NCI-H82 treated with DMSO at 0.1 percent for 48 hours (cell line): ENCODE measurements at regions not wholly inside any gene's neighbourhood (a gene's known extent, or its start where the extent isn't known, plus 50 kb on each side); places are given as distances from the start of the nearest gene placed in this dataset.
A peak's percentile ranks its signal among the peaks of the same experiment; 100 is the strongest.
"Not testable (repeated sequence)": the region's sequence is repeated elsewhere in the genome, so short reads cannot be mapped to it uniquely, and the experiment has no call there.

ENCODE experiments used
- DNase-seq: peaks from one replicate; lab custom pipeline; 2025; ENCODE audit not compliant: unreplicated experiment; lab: John Stamatoyannopoulos, UW

DNA sequence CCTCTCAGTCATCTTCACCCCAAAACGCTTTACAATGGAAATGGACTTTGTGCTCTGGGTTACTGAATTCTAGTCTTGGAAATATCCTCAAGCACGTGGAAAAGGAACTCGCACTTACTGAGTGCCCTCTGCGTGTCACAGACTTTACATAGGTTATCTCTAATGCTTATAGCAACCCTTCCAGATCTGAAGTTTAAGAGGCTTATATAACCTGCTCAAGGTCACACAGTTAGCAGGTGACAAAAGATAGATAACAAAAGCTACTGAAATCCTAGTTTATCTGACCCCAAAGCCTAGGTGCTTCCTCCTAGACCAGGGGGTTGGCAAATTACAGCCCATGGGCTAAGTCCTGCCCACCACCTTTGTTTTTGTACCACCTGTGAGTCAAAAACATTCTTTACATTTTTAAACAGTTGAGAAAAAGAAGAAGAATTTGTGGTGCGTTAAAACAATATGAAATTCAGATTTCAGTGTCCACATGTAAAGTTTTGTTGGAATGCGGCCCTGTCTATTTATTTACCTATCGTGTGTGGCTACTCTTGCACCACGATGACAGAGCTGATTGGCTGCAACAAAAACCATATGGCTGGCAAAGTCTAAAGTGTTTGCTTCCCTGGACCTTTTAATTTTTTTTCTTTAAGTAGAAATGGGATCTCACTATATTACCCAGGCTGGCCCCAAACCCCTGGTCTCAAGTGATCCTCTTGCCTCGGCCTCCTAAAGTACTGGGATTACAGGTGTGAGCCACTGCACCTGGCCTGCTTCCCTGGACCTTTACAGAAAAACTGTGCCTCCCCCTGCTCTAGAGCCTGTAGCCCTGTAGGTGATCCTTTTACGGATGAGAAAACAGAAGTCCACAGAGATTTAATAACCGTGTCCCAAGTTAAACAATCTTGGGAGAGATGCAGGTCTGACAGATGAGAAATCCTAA is 110.2 kb upstream of the RREB1 start:
- DNase-seq = no peak

DNA sequence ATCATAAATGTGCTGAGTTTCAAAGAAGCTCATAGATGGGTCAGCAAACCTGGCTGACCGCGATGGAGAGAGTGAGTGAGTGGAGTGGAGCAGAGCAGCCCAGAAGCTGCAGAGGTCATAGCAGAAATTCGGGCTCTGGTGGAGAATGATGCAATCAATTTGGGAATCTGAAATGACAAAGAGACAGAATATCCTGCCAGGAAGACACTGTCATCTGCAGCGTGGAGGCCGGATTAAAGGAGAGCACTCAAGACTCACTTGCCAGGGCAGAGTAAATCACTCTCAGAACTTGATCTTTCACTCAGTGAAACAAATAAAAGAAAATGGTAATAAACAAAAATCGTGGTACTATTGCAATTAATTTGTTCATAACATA is 109.6 kb upstream of the RREB1 start:
- no peak for DNase-seq

DNA sequence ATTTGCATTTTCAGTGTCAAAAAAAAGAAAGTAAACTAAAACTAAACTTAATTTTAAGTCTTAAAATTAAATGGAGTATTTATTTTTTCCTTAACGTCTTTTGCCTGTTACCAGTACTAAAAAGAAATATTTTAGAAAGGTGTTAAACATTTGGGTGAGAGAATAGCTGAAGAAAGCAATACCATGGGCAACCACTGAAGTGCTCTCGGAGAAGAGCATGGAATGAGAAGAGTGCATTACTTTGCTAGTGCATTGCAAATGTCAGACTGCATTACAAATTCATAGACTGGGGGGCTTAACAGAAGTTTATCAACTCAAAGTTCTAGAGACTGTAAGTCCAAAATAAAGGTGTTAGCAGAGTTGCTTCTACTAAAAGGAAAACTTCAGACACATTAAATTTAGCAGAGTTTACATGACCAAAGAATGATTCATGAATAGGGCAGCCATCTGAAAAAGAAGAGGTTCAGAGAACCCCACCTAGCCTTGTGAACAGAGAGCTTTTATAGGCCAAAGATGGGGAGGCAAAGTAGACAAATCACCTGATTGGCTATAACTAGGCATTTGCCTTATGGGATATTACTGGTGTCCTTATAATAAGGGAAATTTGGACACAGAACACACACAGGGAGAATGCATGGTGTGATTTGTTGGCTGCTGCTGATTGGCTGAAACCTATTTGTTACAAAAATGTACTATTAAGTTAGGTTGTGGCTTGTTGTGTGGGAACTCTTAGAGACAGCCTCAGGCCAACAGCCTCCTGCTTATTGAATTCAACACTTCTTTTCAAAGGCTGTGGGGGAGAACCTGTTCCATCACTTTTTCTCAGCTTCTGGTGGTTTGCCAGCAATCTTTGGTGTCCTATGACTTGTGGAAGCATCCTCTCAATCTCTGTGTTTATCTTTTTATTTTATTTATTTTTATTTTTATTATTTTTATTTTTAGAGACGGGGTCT is 106.7 kb upstream of the RREB1 start:
- DNase-seq = no peak

DNA sequence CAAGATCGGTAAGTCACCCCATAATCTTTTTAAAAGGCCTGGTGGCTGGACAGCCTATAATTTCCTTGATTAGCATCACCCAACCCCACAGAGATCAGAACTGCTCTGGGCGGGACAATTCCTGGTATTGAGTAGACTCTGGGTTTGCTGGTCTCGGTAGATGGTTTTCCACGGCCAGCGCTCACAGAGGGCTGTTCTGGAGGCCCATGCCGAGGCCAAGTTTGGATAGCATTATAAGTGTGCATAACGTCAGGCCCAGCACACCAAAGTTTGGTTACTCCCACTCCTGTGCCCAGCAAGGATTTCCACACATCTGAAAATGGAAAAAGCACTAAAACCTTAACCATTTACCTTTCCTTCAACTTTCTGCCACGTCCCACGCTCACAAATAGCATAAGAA is 104.7 kb upstream of the RREB1 start:
- DNase-seq = no peak

- peak; percentile 20 for DNase-seq
These were observed 103.0 kb upstream of the RREB1 start for GRCh38 chr6:7004581-7005297.

DNA sequence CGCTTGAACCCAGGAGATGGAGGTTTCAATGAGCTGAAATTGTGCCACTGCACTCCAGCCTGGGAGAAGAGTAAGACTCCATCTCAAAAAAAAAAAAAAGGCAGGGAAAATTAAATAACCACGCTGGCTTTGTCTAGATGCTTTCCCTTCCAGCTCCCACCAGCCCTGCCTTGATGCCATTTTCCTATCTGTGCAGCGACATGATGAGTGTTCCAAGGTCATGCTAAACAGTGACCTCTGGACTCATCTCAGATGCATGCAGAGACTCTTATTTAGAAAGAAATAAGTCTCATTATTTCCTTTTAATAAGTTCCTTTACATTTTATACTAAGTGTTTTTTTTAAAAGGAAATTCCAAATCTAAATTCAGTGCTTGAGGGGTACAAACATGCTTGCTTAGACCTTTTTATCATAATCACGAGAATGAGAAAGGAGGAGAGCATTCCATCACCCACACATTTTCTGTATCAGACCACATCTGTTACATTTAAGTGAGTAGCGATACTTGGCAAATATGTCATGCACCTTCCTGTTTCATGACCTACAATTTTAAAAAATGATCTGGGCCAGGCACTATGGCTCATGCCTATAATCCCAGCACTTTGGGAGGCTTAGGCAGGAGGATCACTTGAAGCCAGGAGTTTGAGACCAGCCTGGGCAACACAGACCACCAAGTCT is 101.1 kb upstream of the RREB1 start:
- DNase-seq = no peak

- no peak for DNase-seq
These were observed 99.2 kb upstream of the RREB1 start for GRCh38 chr6:7008451-7008988.

DNA sequence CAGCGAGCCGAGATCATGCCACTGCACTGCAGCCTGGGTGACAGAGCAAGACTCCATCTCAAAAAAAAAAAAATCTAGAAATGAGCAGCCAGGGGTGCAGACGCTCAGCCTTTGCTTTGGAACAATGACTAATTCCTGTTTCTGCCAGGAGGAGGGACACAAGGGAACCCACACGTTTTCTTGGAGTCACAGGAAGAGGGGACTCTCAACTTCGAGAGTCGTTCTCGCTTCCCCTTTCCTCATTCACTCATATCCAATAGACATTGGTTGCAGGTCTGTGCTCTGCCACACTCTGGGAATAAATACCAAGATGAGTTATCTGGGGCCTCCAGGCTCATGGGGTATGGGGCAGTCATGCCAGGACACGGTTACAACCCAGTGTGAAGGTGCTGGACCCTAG is 91.5 kb upstream of the RREB1 start:
- DNase-seq = no peak

GRCh38 chr6:7021301-7021700 is 86.5 kb upstream of the RREB1 start:
- no peak for DNase-seq

- DNase-seq = no peak
These were observed 81.9 kb upstream of the RREB1 start for GRCh38 chr6:7025861-7026260.

- not testable (repeated sequence) for DNase-seq
These were observed 78.8 kb upstream of the RREB1 start for GRCh38 chr6:7028963-7029362.

GRCh38 chr6:7030968-7031367 is 76.8 kb upstream of the RREB1 start:
- not testable (repeated sequence) for DNase-seq

DNA sequence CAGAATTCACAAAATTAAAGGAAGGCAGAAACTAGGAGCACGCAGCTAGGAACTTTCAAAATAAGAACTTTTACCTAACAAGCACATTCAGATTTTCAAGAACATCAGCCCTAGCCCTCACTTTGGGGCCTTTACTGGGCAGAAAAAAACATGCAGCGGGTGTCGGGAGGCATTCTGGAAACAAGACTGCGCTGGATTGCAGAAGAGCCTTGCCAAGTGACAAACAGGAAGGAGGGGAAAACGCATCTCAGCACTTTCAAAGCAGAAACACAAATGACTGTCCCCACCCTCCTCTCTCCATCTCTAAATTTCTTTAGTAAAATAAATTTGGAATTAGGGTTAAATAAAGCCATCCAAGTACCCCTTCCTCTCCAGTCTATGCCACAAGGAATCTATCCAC is 74.6 kb upstream of the RREB1 start:
- no peak for DNase-seq

DNA sequence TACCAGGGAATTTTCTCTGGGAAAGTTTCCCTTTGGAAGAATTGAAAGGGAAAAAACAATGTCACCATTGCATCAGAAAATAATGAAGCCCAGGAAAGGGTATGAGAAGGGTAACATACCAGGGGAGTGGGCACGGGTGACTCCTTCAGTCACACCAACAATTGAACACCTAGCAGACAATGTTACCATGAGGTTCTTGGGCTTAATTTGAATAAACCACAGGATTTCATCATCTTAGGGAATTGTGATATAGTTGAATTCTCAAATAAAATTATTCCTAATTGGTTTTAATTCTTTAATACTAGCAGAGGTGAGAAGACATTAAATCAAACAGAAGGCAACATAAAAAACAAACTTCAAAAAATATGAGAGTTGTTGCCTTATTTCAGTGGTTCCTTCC is 73.7 kb upstream of the RREB1 start:
- DNase-seq = no peak

DNA sequence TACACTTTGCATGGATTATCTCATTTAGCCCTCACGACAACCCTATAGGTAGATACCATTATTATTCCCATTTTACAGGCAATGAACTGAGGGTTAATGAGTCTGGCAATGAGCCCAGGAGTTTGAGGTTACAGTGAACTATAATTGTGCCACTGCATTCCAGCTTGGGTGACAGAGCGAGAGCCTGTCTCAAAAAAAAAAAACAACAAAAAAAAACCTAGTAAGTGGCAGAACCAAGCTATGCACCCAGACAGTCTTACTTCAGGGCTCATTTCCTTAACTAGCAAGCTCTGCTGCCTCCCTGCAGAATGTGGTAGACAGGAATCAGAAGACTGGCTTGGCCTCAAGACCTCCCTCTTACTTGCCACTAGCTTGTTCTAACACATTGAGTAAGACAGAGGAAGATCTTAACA is 71.9 kb upstream of the RREB1 start:
- no peak for DNase-seq

- DNase-seq = no peak
These were observed 66.2 kb upstream of the RREB1 start for GRCh38 chr6:7041511-7042026.

- DNase-seq = no peak
These were observed 65.6 kb upstream of the RREB1 start for GRCh38 chr6:7042056-7042653.

DNA sequence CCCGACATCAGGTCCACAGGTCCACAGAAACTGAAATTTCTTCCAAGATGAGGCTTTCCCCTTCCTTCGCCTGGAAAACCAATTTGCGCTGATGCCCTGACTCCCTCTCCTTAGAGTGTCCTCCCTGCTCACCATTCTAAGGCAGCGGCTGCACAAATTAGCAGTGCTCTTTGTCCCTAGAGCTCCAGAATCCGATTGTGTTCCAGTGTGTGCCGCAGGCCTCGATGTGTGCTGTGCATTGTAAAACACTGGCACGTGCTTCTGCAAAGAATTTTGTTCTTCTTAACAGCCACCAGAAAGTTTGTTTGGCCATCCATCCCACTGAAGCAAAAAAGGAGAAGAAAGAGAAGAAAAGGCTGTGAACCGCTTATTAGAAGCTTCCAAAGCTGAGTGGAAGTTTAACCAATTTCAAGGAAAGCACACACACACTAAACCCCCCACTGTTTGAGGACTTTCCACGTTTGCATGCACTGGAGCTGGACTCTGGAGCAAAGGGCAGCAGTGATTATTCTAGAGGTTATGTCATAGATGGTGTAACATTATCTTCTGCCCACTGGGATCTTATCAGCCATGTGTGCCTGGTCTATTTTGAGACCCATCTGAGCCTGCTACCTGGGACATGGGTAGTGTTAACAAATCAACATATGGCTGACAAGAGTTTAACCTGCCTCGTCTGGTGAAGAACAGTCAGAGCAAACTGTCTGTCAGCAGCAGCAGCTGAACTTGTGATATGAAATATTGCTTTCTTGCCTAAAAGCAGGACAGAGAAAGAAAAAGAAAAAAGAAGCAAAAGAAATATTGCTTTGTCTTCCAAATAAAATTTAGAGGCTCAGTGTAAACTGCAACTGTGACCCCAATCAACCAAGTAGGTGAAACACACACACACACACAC is 64.9 kb upstream of the RREB1 start:
- no peak for DNase-seq

DNA sequence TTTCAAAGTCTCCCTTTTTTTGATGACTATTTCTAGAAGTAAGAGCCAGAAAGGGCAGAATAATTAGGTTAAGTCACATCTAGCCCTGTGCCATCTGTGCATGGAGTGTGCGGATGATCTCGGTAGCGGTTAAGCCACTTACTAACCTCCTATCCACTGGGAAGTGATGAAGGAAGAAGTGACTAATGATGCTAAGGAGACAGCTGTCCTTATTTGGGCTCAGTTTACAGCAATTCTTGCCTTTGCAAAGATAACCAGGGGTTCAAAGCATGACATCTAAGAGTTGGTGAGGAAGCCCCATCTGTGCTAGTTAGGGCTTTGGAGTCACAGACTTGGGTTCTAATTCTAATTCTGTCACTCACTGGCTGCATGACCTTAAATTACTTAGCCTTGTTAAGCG is 62.4 kb upstream of the RREB1 start:
- peak; percentile 98 for DNase-seq
